ENCODE measurements at regions not wholly inside any gene's neighbourhood (a gene's known extent, or its start where the extent isn't known, plus 50 kb on each side); places are given as distances from the start of the nearest gene placed in this dataset.

GRCh38 chr5:164722702-164723101 is 1217.3 kb downstream of the MAT2B start:
- TF ChIP-seq REST (IDR thresholded peaks at IDR 0.05; ENCODE audit: borderline replicate concordance), result no peak
- TF ChIP-seq, protein P1, sequence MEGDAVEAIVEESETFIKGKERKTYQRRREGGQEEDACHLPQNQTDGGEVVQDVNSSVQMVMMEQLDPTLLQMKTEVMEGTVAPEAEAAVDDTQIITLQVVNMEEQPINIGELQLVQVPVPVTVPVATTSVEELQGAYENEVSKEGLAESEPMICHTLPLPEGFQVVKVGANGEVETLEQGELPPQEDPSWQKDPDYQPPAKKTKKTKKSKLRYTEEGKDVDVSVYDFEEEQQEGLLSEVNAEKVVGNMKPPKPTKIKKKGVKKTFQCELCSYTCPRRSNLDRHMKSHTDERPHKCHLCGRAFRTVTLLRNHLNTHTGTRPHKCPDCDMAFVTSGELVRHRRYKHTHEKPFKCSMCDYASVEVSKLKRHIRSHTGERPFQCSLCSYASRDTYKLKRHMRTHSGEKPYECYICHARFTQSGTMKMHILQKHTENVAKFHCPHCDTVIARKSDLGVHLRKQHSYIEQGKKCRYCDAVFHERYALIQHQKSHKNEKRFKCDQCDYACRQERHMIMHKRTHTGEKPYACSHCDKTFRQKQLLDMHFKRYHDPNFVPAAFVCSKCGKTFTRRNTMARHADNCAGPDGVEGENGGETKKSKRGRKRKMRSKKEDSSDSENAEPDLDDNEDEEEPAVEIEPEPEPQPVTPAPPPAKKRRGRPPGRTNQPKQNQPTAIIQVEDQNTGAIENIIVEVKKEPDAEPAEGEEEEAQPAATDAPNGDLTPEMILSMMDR (IDR thresholded peaks at IDR 0.05; ENCODE audit: poor library complexity, severe bottlenecking), result no peak
